Liver (tissue), 3 donors: ENCODE measurements at regions not wholly inside any gene's neighbourhood (a gene's known extent, or its start where the extent isn't known, plus 50 kb on each side); places are given as distances from the start of the nearest gene placed in this dataset.

ENCODE experiments used
- ATF3 ChIP-seq: IDR thresholded peaks from 2 replicates; pipeline ENCODE4 v1.6.1; 2016; ENCODE audit warnings: antibody characterized with exemption
- CTCF ChIP-seq: fragments of 150-350 bp; IDR thresholded peaks from 2 replicates; pipeline ENCODE4 v1.5.1; 2017; ENCODE audit warnings: improper control_type of control experiment, low read depth, low read length; ENCODE audit not compliant: missing input control
- EGR1 ChIP-seq, 2 donors: IDR thresholded peaks; 2 replicates each; pipeline ENCODE4 v1.6.1; 2016 to 2018; ENCODE audit warnings: antibody characterized with exemption in 2 of 2, low read depth in 2 of 2
- FOXA1 ChIP-seq: IDR thresholded peaks from 2 replicates; pipeline ENCODE4 v1.6.1; 2016; ENCODE audit warnings: antibody characterized with exemption
- GABPA ChIP-seq, 2 donors: IDR thresholded peaks in 1 of 2; conservative IDR thresholded peaks in 1 of 2; 2 replicates each; pipeline ENCODE4 v1.6.1; 2016; ENCODE audit warnings: antibody characterized with exemption in 2 of 2, mild to moderate bottlenecking in 1 of 2, moderate library complexity in 1 of 2
- JUND ChIP-seq, 2 donors: IDR thresholded peaks; 2 replicates each; pipeline ENCODE4 v1.6.1; 2016; ENCODE audit warnings: antibody characterized with exemption in 2 of 2
- MAX ChIP-seq: IDR thresholded peaks from 2 replicates; pipeline ENCODE4 v1.6.1; 2016; ENCODE audit warnings: antibody characterized with exemption
- RAD21 ChIP-seq, 2 donors: IDR thresholded peaks; 2 replicates each; pipeline ENCODE4 v1.6.1; 2016; ENCODE audit warnings: antibody characterized with exemption in 2 of 2, mild to moderate bottlenecking in 2 of 2
- REST ChIP-seq: IDR thresholded peaks from 2 replicates; pipeline ENCODE4 v1.6.1; 2016; ENCODE audit warnings: antibody characterized with exemption, mild to moderate bottlenecking
- SP1 ChIP-seq: IDR thresholded peaks from 2 replicates; pipeline ENCODE4 v1.6.1; 2018; ENCODE audit warnings: antibody characterized with exemption, mild to moderate bottlenecking
- TAF1 ChIP-seq: conservative IDR thresholded peaks from 2 replicates; pipeline ENCODE4 v1.6.1; 2016; ENCODE audit warnings: antibody characterized with exemption, mild to moderate bottlenecking
- YY1 ChIP-seq: IDR thresholded peaks from 2 replicates; pipeline ENCODE4 v1.6.1; 2016; ENCODE audit warnings: antibody characterized with exemption, mild to moderate bottlenecking
- TF ChIP-seq, protein P1 (sequence below): IDR thresholded peaks from 2 replicates; pipeline ENCODE4 v1.6.1; 2016; ENCODE audit warnings: antibody characterized with exemption
- donor health status: healthy.
- donor health status: healthy.

DNA sequence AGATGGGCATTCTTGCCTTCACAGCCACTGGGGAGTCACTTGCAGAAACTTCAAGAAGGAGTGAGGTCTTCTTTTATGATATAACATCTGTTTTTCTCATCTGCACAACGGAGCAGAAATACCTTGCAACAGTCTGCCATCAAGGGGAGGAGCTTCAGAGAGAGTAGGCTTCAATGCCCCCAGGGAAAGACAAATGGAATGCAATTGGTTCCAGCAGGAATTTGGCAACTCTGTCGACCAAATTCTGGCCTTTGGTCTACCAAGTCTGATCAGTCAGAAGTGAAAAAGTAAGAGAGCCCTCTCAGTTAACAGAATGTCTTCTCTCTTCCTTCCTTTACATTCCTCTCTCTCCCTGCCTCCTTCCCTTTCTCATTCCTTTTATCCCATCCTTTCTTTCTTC, 229.3 kb downstream of the IDS start:
- TF ChIP-seq CTCF (no peak), JUND (IDR thresholded peaks at IDR 0.05) (no peak), RAD21 (IDR thresholded peaks at IDR 0.05) (no peak), EGR1 (IDR thresholded peaks at IDR 0.05; ENCODE audit: low read depth in 2 of 2) (no peak), TAF1 (no peak), REST (no peak), MAX (no peak), YY1 (no peak), FOXA1 (no peak), GABPA (IDR thresholded peaks at IDR 0.05 in 1 of 2, conservative IDR thresholded peaks at IDR 0.05 in 1 of 2) (no peak), SP1 (no peak), ATF3 (no peak)
- TF ChIP-seq, protein P1, sequence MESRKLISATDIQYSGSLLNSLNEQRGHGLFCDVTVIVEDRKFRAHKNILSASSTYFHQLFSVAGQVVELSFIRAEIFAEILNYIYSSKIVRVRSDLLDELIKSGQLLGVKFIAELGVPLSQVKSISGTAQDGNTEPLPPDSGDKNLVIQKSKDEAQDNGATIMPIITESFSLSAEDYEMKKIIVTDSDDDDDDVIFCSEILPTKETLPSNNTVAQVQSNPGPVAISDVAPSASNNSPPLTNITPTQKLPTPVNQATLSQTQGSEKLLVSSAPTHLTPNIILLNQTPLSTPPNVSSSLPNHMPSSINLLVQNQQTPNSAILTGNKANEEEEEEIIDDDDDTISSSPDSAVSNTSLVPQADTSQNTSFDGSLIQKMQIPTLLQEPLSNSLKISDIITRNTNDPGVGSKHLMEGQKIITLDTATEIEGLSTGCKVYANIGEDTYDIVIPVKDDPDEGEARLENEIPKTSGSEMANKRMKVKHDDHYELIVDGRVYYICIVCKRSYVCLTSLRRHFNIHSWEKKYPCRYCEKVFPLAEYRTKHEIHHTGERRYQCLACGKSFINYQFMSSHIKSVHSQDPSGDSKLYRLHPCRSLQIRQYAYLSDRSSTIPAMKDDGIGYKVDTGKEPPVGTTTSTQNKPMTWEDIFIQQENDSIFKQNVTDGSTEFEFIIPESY: no peak
